NT2/D1 (cell line): ENCODE measurements at regions not wholly inside any gene's neighbourhood (a gene's known extent, or its start where the extent isn't known, plus 50 kb on each side); places are given as distances from the start of the nearest gene placed in this dataset.

Source experiments
- YY1 ChIP-seq: IDR thresholded peaks from 2 replicates; pipeline ENCODE4 v1.6.1; 2011; ENCODE audit not compliant: insufficient read length, insufficient read depth
- ZNF274 ChIP-seq: IDR thresholded peaks from 2 replicates; pipeline ENCODE4 v1.6.1; 2011; ENCODE audit warnings: mild to moderate bottlenecking, low read depth, low read length

DNA sequence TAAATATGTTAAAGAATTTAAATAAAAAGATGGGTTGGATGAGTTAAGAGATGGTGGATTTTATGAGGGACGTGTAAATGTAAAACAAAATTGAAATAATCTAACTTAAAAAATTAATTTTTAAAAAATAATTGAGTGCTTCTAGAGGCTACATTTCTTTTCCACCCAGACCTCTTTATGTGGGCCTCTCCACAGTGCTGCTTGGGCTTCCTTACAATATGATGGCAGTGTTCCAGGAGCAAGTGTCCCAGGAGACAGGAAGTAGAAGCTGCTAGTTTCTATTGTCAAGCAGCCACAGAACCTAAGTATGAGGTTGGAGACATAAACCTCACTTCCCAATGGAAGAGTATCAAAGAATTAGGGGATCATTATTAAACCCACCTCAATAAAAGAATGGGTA, 205.7 kb upstream of the CPHXL start:
- no peak for TF ChIP-seq ZNF274
- no peak for TF ChIP-seq YY1
